Erythroblast (primary cell): ENCODE measurements at regions not wholly inside any gene's neighbourhood (a gene's known extent, or its start where the extent isn't known, plus 50 kb on each side); places are given as distances from the start of the nearest gene placed in this dataset.

Source experiments
- GATA1 ChIP-seq: IDR thresholded peaks from 2 replicates; pipeline ENCODE4 v1.6.1; 2011; ENCODE audit warnings: low read depth, mild to moderate bottlenecking, control low read depth, low read length, moderate library complexity
- POLR2A ChIP-seq: IDR thresholded peaks from 2 replicates; pipeline ENCODE4 v1.6.1; 2011; ENCODE audit warnings: mild to moderate bottlenecking, low read length

GRCh38 chr15:39313881-39314280 is 267.0 kb upstream of the THBS1 start:
- no peak for TF ChIP-seq POLR2A
- no peak for TF ChIP-seq GATA1
